Endothelial cell of umbilical vein (primary cell): ENCODE measurements at regions not wholly inside any gene's neighbourhood (a gene's known extent, or its start where the extent isn't known, plus 50 kb on each side); places are given as distances from the start of the nearest gene placed in this dataset.

ENCODE experiments used
- BruUV-seq: library from RNA; stranded (reverse); fragments of 400-500 nt; replicated peaks from 2 replicates; lab custom pipeline; 2021; lab: Mats Ljungman, UMichigan
- CTCF ChIA-PET: fragments of 300-600, 350-600 bp; sonication (Branson Sonifier 250); formaldehyde crosslinking; loops from one replicate; lab custom pipeline; 2021; ENCODE audit warnings: antibody characterized with exemption, inconsistent platforms; lab: Charles Lee
- POLR2A ChIA-PET: fragments of 300-600, 350-600 bp; sonication (Branson Sonifier 250); formaldehyde crosslinking; loops from one replicate; lab custom pipeline; 2021; ENCODE audit warnings: antibody characterized with exemption, inconsistent platforms; lab: Charles Lee
- DNase-seq: peaks from one replicate; pipeline ENCODE4 v3.0.0-alpha.2; 2011; ENCODE audit warnings: low read depth, low spot score
- FAIRE-seq: peaks from 2 replicates; lab custom pipeline; 2011; peaks lifted over from hg19 to GRCh38; lab: Jason Lieb, UNC
- H2AFZ ChIP-seq: 2 replicates; pipeline ENCODE4 v1.6.0; 2012; ENCODE audit warnings: low read depth, low read length, control low read depth, inconsistent platforms
- H3K27ac ChIP-seq: 2 replicates; pipeline ENCODE4 v1.5.1; 2011; ENCODE audit warnings: low read depth, mild to moderate bottlenecking, control low read depth, low read length, moderate library complexity; ENCODE audit not compliant: insufficient read depth
- H3K27me3 ChIP-seq, 2 experiments: 2 replicates each; pipeline versions ENCODE4 v1.6.0 to v1.6.1; 2011; ENCODE audit warnings: low read length in 2 of 2, mixed read lengths in 1 of 2; ENCODE audit not compliant: control insufficient read depth in 2 of 2, insufficient read depth in 2 of 2
- H3K36me3 ChIP-seq, 2 experiments: 2 replicates in 1 of 2; 3 replicates in 1 of 2; pipeline ENCODE4 v1.5.1; 2011; ENCODE audit warnings: low read length in 2 of 2, mild to moderate bottlenecking in 1 of 2, moderate library complexity in 1 of 2; ENCODE audit not compliant: control insufficient read depth in 2 of 2, insufficient read depth in 2 of 2; ENCODE audit errors: extremely low read depth in 1 of 2
- H3K4me1 ChIP-seq: 3 replicates; pipeline ENCODE4 v1.5.1; 2011; ENCODE audit warnings: mild to moderate bottlenecking, low read length; ENCODE audit not compliant: control insufficient read depth, insufficient read depth; ENCODE audit errors: extremely low read depth
- H3K4me2 ChIP-seq: 2 replicates; pipeline ENCODE4 v1.6.1; 2011; ENCODE audit warnings: low read length, control low read depth, mixed read lengths; ENCODE audit not compliant: insufficient read depth
- H3K4me3 ChIP-seq, 3 experiments: fragments of 200-600 bp in 1 of 3; sonication (generic), shearing (Covaris generic) in 1 of 3; replicated peaks in 1 of 3; 2 replicates each; pipeline ENCODE4 v1.5.1; 2011 to 2016; ENCODE audit warnings: control low read depth in 3 of 3, low read length in 3 of 3, mild to moderate bottlenecking in 2 of 3, inconsistent platforms in 1 of 3, low read depth in 1 of 3, moderate library complexity in 1 of 3; ENCODE audit not compliant: insufficient read depth in 1 of 3
- H3K79me2 ChIP-seq: 2 replicates; pipeline ENCODE4 v1.6.0; 2012; ENCODE audit warnings: low read length, inconsistent platforms; ENCODE audit not compliant: control insufficient read depth, insufficient read depth
- H3K9ac ChIP-seq: replicated peaks from 2 replicates; pipeline ENCODE3; 2011; ENCODE audit warnings: low read length, control low read depth; ENCODE audit not compliant: insufficient read depth; ENCODE audit errors: extremely low read depth
- H3K9me1 ChIP-seq: replicated peaks from 3 replicates; pipeline ENCODE4 v1.6.0; 2011; ENCODE audit warnings: mild to moderate bottlenecking, low read length; ENCODE audit not compliant: control insufficient read depth, insufficient read depth; ENCODE audit errors: extremely low read depth
- H3K9me3 ChIP-seq: replicated peaks from 2 replicates; pipeline ENCODE4 v1.5.1; 2012; ENCODE audit warnings: low read length, inconsistent platforms; ENCODE audit not compliant: control insufficient read depth, insufficient read depth
- H4K20me1 ChIP-seq: replicated peaks from 2 replicates; pipeline ENCODE3; 2011; ENCODE audit warnings: mild to moderate bottlenecking, low read length; ENCODE audit not compliant: control insufficient read depth, insufficient read depth; ENCODE audit errors: extremely low read depth
- CTCF ChIP-seq, 2 donors: IDR thresholded peaks; 1 replicate in 1 of 2; 2 replicates in 1 of 2; pipeline ENCODE4 v1.5.1; 2011; ENCODE audit warnings: low read length in 2 of 2, mild to moderate bottlenecking in 2 of 2, moderate library complexity in 2 of 2, control low read depth in 1 of 2, inconsistent platforms in 1 of 2, low read depth in 1 of 2; ENCODE audit not compliant: insufficient read depth in 1 of 2; ENCODE audit errors: extremely low read depth in 1 of 2
- FOS ChIP-seq: IDR thresholded peaks from 2 replicates; pipeline ENCODE4 v1.6.1; 2011; ENCODE audit warnings: mild to moderate bottlenecking, low read length, moderate library complexity, borderline replicate concordance; ENCODE audit not compliant: insufficient read depth
- GATA2 ChIP-seq: IDR thresholded peaks from 2 replicates; pipeline ENCODE4 v1.7.0; 2011; ENCODE audit warnings: low read depth, mild to moderate bottlenecking, moderate library complexity, mixed read lengths, low read length; ENCODE audit not compliant: insufficient read length, insufficient read depth
- JUN ChIP-seq: IDR thresholded peaks from 2 replicates; pipeline ENCODE4 v1.6.1; 2011; ENCODE audit warnings: borderline replicate concordance, low read depth; ENCODE audit not compliant: insufficient read length, insufficient read depth
- MYC ChIP-seq: IDR thresholded peaks from one replicate; pipeline ENCODE4 v1.6.1; 2011; ENCODE audit warnings: mild to moderate bottlenecking, low read depth, low read length
- dilution Hi-C: fragments of 300-500 bp; cut with MboI; formaldehyde crosslinking; loops from one replicate; pipeline ENCODE4 v1.15.0; 2019; ENCODE audit warnings: low sequenced_read_pairs; ENCODE audit not compliant: extremely low pct_ligation_motif_present
- intact Hi-C: fragments of 100-400 bp; cut with micrococcal nuclease; formaldehyde crosslinking; loops from one replicate; pipeline ENCODE4 v1.10.0; 2022
- TF ChIP-seq, protein P1 (sequence below): IDR thresholded peaks from 2 replicates; pipeline ENCODE4 v1.6.1; 2011; ENCODE audit not compliant: insufficient read depth, insufficient read length

DNA sequence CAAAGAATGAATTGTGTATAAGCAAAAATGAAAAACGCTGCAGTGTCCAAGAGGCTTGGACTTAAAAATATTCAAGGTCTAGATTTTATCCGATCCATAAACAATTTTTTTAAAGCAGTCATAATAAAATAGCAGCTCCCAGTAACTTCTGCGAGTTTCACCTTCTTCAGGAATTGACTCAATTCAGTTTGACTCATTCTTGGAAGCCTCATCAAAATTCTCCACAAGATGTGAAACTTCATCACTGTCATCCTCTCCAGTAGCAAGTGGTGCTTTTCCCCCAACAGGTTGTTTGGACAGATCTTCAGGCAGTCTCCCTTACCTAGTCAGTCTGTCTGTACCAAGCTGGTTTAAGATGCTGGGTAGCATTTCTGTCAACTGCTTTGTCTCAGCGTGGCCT lies 93.5 kb upstream of the FOXG1 start:
- Histone ChIP-seq H3K4me2 (no peak overlapping the region), H3K9ac (no peak overlapping the region), H3K4me1 (peaks cover 37% of the 10 kb centered on the region), H3K4me3 (no peak overlapping the region), H3K36me3 (no peaks in the 10 kb centered on the region), H3K27ac (no peak overlapping the region), H3K9me3 (no peaks in the 10 kb centered on the region), H2AFZ (no peak overlapping the region), H3K9me1 (no peaks in the 10 kb centered on the region), H4K20me1 (no peaks in the 10 kb centered on the region), H3K79me2 (no peaks in the 10 kb centered on the region), H3K27me3 (no peaks in the 10 kb centered on the region)
- TF ChIP-seq MYC, result no peak
- TF ChIP-seq GATA2, result no peak
- no peak for FAIRE-seq
- DNase-seq, result no peak
- no TSS peak for BruUV-seq
- ChIA-PET POLR2A (no interaction called here), CTCF (no interaction called here)
- dilution Hi-C loops (no loop called here), intact Hi-C loops (no loop called here)

DNA sequence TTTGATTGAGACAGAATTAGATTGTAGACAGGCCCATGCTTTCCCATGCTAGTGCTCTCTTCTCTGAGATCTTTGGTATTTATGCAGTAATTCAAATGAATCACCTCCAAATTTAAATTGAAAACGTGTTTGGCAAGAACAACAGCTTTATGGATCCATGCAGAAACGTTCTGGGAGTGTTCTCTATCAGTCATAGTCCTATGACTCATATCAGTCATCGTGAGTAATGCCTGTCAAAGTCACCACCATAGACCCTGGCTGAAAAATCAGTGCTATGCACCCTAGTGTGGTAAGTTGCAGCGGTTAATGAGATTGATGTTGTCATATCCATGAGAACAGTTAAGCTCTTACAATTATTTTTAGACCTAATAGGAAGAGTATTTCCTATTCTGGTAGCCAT lies 90.1 kb upstream of the FOXG1 start:
- intact Hi-C loops (no loop called here), dilution Hi-C loops (no loop called here)
- no peaks in the 10 kb centered on the region for H3K27me3 ChIP-seq
- peaks cover 28% of the 10 kb centered on the region for H3K4me1 ChIP-seq
- no peak overlapping the region for H2AFZ ChIP-seq
- no peak overlapping the region for H3K9ac ChIP-seq
- FAIRE-seq (peak; percentile 74), DNase-seq (peak; percentile 46)
- peak; percentile 98 for TF ChIP-seq FOS
- no peak for TF ChIP-seq CTCF (IDR thresholded peaks at IDR 0.05; ENCODE audit: extremely low read depth in 1 of 2, insufficient read depth in 1 of 2, low read depth in 1 of 2, low read length in 2 of 2)
- TF ChIP-seq, protein P1, sequence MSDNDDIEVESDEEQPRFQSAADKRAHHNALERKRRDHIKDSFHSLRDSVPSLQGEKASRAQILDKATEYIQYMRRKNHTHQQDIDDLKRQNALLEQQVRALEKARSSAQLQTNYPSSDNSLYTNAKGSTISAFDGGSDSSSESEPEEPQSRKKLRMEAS, result no peak
- TF ChIP-seq GATA2, result no peak
- TF ChIP-seq JUN, result peak; percentile 61
- BruUV-seq, result no TSS peak
- ChIA-PET POLR2A (no interaction called here), CTCF (interaction anchor here (0.9 to 1.0 kb wide), 2 partner anchors 9 to 30 kb away, joined by 3 to 4 read pairs; no protein-coding TSS in a partner anchor)
- no peaks in the 10 kb centered on the region for H4K20me1 ChIP-seq
- no peaks in the 10 kb centered on the region for H3K9me1 ChIP-seq
- H3K4me3 ChIP-seq, result no peak overlapping the region
- H3K27ac ChIP-seq, result peak overlapping the region; percentile 45
- no peaks in the 10 kb centered on the region for H3K36me3 ChIP-seq
- peak overlapping the region; percentile 67 for H3K4me2 ChIP-seq
- H3K79me2 ChIP-seq, result no peaks in the 10 kb centered on the region
- no peaks in the 10 kb centered on the region for H3K9me3 ChIP-seq
